ENCODE measurements at regions not wholly inside any gene's neighbourhood (a gene's known extent, or its start where the extent isn't known, plus 50 kb on each side); places are given as distances from the start of the nearest gene placed in this dataset.

- POLR2A ChIA-PET, result no interaction called here
- TF ChIP-seq FOXM1 (IDR thresholded peaks at IDR 0.05; ENCODE audit: borderline replicate concordance), result no peak
- TF ChIP-seq L3MBTL2 (conservative IDR thresholded peaks at IDR 0.05), result no peak
- TF ChIP-seq CTBP1 (IDR thresholded peaks at IDR 0.05; ENCODE audit: borderline replicate concordance), result no peak
- TF ChIP-seq ZNF384 (IDR thresholded peaks at IDR 0.05), result no peak
- no peak for TF ChIP-seq ARNT (IDR thresholded peaks at IDR 0.05)
- no peak for TF ChIP-seq NFRKB (IDR thresholded peaks at IDR 0.05)
- no peak for TF ChIP-seq FOXA1 (IDR thresholded peaks at IDR 0.05)
- TF ChIP-seq SP1 (IDR thresholded peaks at IDR 0.05), result no peak
- TF ChIP-seq PKNOX1 (IDR thresholded peaks at IDR 0.05), result no peak
- TF ChIP-seq LEF1 (IDR thresholded peaks at IDR 0.05; ENCODE audit: borderline replicate concordance), result no peak
- no peak for TF ChIP-seq SUZ12 (IDR thresholded peaks at IDR 0.05)
- CTCF ChIA-PET, result no interaction called here
- DNase-seq (ENCODE audit: extremely low spot score), result no peak
Observed at GRCh38 chr6:147033267-147033666, 170.9 kb upstream of the STXBP5 start.

- POLR2A ChIA-PET, result no interaction called here
- DNase-seq (ENCODE audit: extremely low spot score), result no peak
- TF ChIP-seq FOXA1 (IDR thresholded peaks at IDR 0.05), result no peak
- CTCF ChIA-PET, result no interaction called here
Observed at GRCh38 chr6:147035886-147036285, 168.3 kb upstream of the STXBP5 start.

GRCh38 chr6:147037881-147038280 is 166.3 kb upstream of the STXBP5 start:
- DNase-seq (ENCODE audit: extremely low spot score), result no peak
- ChIA-PET CTCF (no interaction called here), POLR2A (no interaction called here)
- TF ChIP-seq FOXK2 (IDR thresholded peaks at IDR 0.05) (no peak), FOXM1 (IDR thresholded peaks at IDR 0.05; ENCODE audit: borderline replicate concordance) (no peak), CTBP1 (IDR thresholded peaks at IDR 0.05; ENCODE audit: borderline replicate concordance) (no peak), ZNF384 (IDR thresholded peaks at IDR 0.05) (no peak), FOXA1 (IDR thresholded peaks at IDR 0.05) (no peak), PKNOX1 (IDR thresholded peaks at IDR 0.05) (no peak), ARNT (IDR thresholded peaks at IDR 0.05) (no peak), LEF1 (IDR thresholded peaks at IDR 0.05; ENCODE audit: borderline replicate concordance) (no peak), BHLHE40 (IDR thresholded peaks at IDR 0.05; ENCODE audit: borderline replicate concordance) (no peak), ELF4 (IDR thresholded peaks at IDR 0.05) (no peak), NFRKB (IDR thresholded peaks at IDR 0.05) (no peak), HDGF (IDR thresholded peaks at IDR 0.05; ENCODE audit: borderline replicate concordance) (no peak), SUZ12 (IDR thresholded peaks at IDR 0.05) (no peak), L3MBTL2 (conservative IDR thresholded peaks at IDR 0.05) (no peak), TARDBP (IDR thresholded peaks at IDR 0.05) (no peak), SP1 (IDR thresholded peaks at IDR 0.05) (no peak)

- ChIA-PET POLR2A (no interaction called here), CTCF (no interaction called here)
- DNase-seq (ENCODE audit: extremely low spot score), result no peak
- TF ChIP-seq LEF1 (IDR thresholded peaks at IDR 0.05; ENCODE audit: borderline replicate concordance) (no peak), ELF4 (IDR thresholded peaks at IDR 0.05) (no peak), NFRKB (IDR thresholded peaks at IDR 0.05) (no peak), HDGF (IDR thresholded peaks at IDR 0.05; ENCODE audit: borderline replicate concordance) (no peak), SUZ12 (IDR thresholded peaks at IDR 0.05) (no peak), BHLHE40 (IDR thresholded peaks at IDR 0.05; ENCODE audit: borderline replicate concordance) (no peak), ARNT (IDR thresholded peaks at IDR 0.05) (no peak), CTBP1 (IDR thresholded peaks at IDR 0.05; ENCODE audit: borderline replicate concordance) (no peak)
Observed at GRCh38 chr6:147040121-147040910, 163.9 kb upstream of the STXBP5 start.

- no peak for DNase-seq (ENCODE audit: extremely low spot score)
- CTCF ChIA-PET, result no interaction called here
- POLR2A ChIA-PET, result no interaction called here
- TF ChIP-seq ZNF384 (IDR thresholded peaks at IDR 0.05) (no peak), FOXA1 (IDR thresholded peaks at IDR 0.05) (no peak), L3MBTL2 (conservative IDR thresholded peaks at IDR 0.05) (no peak), SUZ12 (IDR thresholded peaks at IDR 0.05) (no peak), PKNOX1 (IDR thresholded peaks at IDR 0.05) (no peak), CTBP1 (IDR thresholded peaks at IDR 0.05; ENCODE audit: borderline replicate concordance) (no peak), HDGF (IDR thresholded peaks at IDR 0.05; ENCODE audit: borderline replicate concordance) (no peak), NFRKB (IDR thresholded peaks at IDR 0.05) (no peak), BHLHE40 (IDR thresholded peaks at IDR 0.05; ENCODE audit: borderline replicate concordance) (no peak), ELF4 (IDR thresholded peaks at IDR 0.05) (no peak), ARNT (IDR thresholded peaks at IDR 0.05) (no peak), FOXM1 (IDR thresholded peaks at IDR 0.05; ENCODE audit: borderline replicate concordance) (no peak), TARDBP (IDR thresholded peaks at IDR 0.05) (no peak), FOXK2 (IDR thresholded peaks at IDR 0.05) (no peak)
Observed at GRCh38 chr6:147042679-147043078, 161.5 kb upstream of the STXBP5 start.

- no peak for DNase-seq (ENCODE audit: extremely low spot score)
- no peak for TF ChIP-seq ARNT (IDR thresholded peaks at IDR 0.05)
- no peak for TF ChIP-seq TARDBP (IDR thresholded peaks at IDR 0.05)
- no peak for TF ChIP-seq PKNOX1 (IDR thresholded peaks at IDR 0.05)
- TF ChIP-seq FOXK2 (IDR thresholded peaks at IDR 0.05), result no peak
- TF ChIP-seq SUZ12 (IDR thresholded peaks at IDR 0.05), result no peak
- TF ChIP-seq LEF1 (IDR thresholded peaks at IDR 0.05; ENCODE audit: borderline replicate concordance), result no peak
- TF ChIP-seq FOXM1 (IDR thresholded peaks at IDR 0.05; ENCODE audit: borderline replicate concordance), result no peak
- TF ChIP-seq SP1 (IDR thresholded peaks at IDR 0.05), result no peak
- no peak for TF ChIP-seq CTBP1 (IDR thresholded peaks at IDR 0.05; ENCODE audit: borderline replicate concordance)
- no peak for TF ChIP-seq BHLHE40 (IDR thresholded peaks at IDR 0.05; ENCODE audit: borderline replicate concordance)
- no peak for TF ChIP-seq NFRKB (IDR thresholded peaks at IDR 0.05)
- TF ChIP-seq HDGF (IDR thresholded peaks at IDR 0.05; ENCODE audit: borderline replicate concordance), result no peak
- no peak for TF ChIP-seq L3MBTL2 (conservative IDR thresholded peaks at IDR 0.05)
- no peak for TF ChIP-seq FOXA1 (IDR thresholded peaks at IDR 0.05)
- no peak for TF ChIP-seq ELF4 (IDR thresholded peaks at IDR 0.05)
- ChIA-PET CTCF (no interaction called here), POLR2A (no interaction called here)
Observed at GRCh38 chr6:147043994-147044477, 160.2 kb upstream of the STXBP5 start.

All from HEK293T (cell line).